GM12865 (cell line): ENCODE measurements at regions not wholly inside any gene's neighbourhood (a gene's known extent, or its start where the extent isn't known, plus 50 kb on each side); places are given as distances from the start of the nearest gene placed in this dataset.
"Not testable (repeated sequence)": the region's sequence is repeated elsewhere in the genome, so short reads cannot be mapped to it uniquely, and the experiment has no call there.

Experiments
- DNase-seq: peaks from one replicate; pipeline ENCODE4 v3.0.0; 2010; ENCODE audit warnings: low read depth
- H3K4me3 ChIP-seq: 2 replicates; pipeline ENCODE4 v1.5.1; 2011; ENCODE audit warnings: mild to moderate bottlenecking, low read depth, low read length, control low read depth
- TF ChIP-seq, protein P1 (sequence below): IDR thresholded peaks from 2 replicates; pipeline ENCODE4 v1.5.1; 2011; ENCODE audit warnings: low read length, control low read depth, low read depth, inconsistent platforms; ENCODE audit not compliant: insufficient read depth; ENCODE audit errors: missing control alignments

DNA sequence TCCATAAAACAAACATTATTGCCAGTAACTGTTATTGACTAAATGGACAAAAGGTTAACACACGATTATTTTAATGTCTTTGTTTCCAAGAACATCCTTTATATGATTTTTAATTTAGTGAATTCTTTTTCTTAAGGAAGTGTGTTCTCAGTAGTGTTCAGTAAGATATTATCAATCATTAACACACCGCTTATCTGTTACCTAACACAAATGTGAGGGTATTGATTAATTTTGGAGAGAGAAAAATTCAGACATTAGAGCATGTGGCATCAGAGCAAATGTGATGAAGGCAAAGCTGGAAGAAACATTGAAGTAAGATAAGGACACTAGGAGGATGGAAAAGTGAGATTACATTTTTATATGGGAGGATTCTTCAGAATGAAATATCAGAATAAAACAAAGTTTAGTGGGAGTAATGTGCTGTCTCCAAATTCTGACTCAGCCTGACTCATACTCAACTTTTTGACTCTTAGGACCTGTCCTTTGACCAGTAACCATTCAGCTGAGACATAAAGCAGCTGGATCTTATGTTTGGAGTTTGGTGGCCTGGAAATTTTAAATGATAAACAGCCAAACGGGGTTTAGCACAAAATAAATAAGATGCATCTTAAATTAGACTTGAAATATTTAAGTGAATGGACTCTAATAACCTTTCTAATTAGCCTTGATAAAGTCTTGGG, 348.6 kb downstream of the CD109 start:
- no peak for DNase-seq
- TF ChIP-seq, protein P1, sequence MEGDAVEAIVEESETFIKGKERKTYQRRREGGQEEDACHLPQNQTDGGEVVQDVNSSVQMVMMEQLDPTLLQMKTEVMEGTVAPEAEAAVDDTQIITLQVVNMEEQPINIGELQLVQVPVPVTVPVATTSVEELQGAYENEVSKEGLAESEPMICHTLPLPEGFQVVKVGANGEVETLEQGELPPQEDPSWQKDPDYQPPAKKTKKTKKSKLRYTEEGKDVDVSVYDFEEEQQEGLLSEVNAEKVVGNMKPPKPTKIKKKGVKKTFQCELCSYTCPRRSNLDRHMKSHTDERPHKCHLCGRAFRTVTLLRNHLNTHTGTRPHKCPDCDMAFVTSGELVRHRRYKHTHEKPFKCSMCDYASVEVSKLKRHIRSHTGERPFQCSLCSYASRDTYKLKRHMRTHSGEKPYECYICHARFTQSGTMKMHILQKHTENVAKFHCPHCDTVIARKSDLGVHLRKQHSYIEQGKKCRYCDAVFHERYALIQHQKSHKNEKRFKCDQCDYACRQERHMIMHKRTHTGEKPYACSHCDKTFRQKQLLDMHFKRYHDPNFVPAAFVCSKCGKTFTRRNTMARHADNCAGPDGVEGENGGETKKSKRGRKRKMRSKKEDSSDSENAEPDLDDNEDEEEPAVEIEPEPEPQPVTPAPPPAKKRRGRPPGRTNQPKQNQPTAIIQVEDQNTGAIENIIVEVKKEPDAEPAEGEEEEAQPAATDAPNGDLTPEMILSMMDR: no peak
- H3K4me3 ChIP-seq: no peak overlapping the region

DNA sequence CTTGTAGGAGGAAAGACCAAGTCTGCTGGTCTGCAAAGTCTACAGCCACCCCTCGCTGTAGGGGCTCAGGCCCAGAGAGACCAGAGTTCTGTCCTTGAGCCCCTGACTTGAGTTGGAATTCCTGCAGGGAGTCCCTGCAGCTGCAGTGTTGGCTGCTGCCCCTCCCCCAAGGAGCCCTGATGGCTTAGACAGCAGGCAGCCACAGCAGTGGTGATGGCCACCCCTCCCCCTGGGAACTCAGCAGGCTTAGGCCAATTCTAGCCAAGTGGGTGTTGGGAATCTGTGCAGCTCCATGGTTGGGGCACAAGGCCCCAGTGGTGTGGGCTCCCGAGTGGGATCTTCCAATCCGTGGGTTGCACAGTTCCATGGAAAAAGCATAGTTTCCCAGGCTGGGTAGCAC, 345.4 kb downstream of the CD109 start:
- TF ChIP-seq, protein P1: no peak
- no peak for DNase-seq
- no peak overlapping the region for H3K4me3 ChIP-seq

DNA sequence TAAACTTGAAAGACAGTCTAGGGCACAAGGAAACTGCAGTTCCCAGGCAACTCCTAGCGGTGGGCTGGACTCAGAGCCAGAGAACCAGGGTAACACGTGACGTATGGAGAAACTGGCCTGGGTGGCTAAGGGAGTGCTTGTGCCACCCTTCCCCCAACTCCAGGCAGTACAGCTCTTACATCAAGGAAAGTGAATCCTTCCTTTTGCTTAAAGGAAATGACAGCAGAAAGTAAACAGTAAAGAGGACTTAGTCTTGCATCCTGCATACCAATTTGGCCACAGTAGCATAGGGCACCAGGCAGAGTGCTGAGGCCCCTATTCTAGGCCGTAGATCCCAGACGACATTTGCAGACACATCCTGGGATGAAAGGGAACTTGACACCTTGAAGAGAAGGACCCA, 322.8 kb downstream of the CD109 start:
- TF ChIP-seq, protein P1: no peak
- H3K4me3 ChIP-seq: no peak overlapping the region
- no peak for DNase-seq

DNA sequence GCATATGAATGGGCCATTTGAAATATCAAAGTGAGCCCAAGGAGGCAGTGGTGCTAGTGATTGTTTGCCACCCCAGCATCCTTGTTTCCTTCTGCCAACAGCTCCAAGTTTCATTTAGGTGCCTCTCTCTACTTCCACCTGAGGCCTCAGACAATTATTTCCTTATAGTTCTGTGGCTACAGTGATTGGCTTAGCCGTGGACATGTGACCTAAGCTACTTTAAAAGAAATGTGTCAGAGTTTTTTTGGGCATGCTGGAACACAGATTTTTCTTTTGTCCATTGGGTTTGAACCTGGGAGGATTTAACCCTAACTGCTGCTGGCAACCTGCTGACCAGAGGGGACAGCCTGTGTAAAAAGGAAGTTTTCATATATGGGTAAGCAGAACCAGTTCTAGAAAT, 319.4 kb downstream of the CD109 start:
- H3K4me3 ChIP-seq: no peak overlapping the region
- no peak for DNase-seq
- TF ChIP-seq, protein P1: no peak

DNA sequence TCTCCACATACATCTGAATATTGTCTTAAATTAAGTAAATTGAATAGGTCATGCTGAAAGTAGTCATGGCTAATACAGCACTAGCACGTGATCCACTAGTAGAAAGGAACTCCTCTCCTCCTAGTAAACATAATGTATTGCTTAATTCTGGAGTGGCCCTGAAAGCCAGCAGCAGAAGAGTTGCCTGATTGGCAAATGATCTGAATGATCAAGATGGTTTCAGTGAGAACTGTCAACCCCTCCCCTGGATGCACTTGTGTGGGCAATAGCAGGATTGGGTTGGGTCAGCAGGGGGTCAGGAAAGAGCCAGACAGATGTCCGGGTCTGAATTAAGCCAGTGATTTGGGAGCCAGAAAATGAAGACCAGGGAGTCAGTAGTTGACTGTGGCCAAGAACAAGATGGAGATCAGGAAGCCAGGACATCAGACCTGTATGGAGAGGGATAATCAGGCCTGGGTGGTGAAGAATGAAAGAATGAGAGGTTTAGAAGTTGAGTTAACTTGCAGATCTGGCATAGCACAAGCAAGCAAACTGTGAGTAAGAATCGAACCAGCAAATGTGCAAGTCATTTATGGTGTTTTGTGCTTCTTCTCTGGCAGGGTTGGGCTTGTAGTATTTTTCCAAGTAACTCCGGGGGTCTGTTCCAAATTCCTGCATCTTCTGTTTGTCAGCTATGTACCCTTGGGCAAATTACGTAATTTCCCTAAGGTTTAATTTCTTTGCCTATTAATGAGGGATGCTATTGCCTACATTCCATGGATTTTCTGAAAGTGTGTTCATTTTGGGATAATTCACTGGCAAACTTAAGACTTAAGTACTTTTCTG, 304.9 kb downstream of the CD109 start:
- TF ChIP-seq, protein P1: no peak
- no peak for DNase-seq
- no peak overlapping the region for H3K4me3 ChIP-seq

DNA sequence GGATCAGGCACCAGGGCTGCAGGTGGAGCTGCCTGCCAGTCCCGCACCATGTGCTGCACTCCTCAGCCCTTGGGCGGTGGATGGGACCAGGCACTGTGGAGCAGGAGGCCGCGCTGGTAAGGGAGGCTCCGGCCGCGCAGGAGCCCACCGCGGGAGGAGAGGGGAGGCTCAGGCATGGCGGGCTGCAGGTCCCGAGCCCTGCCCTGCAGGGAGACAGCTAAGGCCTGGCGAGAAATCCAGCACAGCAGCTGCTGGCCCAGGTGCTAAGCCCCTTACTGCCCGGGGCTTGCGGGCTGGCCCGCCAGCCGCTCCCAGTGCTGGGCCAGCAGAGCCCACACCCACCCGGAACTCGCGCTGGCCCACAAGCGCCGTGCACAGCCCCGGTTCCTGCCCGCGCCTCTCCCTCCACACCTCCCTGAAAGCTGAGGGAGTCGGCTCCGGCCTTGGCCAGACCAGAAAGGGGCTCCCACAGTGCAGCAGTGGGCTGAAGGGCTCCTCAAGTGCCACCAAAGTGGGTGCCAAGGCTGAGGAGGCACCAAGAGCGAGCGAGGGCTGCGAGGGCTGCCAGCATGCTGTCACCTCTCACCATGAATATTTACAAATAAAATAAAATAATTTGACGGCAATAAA, 294.7 kb downstream of the CD109 start:
- not testable (repeated sequence) for H3K4me3 ChIP-seq, DNase-seq

DNA sequence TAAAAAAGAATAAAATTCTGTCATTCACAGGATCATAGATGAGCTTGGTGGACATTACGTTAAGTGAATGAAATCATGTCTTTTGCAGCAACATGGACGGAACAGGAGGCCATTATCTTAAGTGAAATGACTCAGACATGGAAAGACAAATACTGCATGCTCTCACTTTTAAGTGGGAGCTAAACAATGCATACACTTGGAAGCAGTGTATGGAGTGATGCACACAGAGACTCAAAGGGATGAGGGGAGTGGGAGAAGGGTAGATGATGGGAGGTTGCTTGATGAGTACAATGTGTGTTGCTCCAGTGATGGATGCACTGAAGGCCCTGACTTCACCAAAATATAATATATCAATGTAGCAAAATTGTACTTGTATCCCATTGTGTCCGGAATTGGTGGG, 293.4 kb downstream of the CD109 start:
- TF ChIP-seq, protein P1: no peak
- DNase-seq: no peak
- no peak overlapping the region for H3K4me3 ChIP-seq
